ENCODE measurements at regions not wholly inside any gene's neighbourhood (a gene's known extent, or its start where the extent isn't known, plus 50 kb on each side); places are given as distances from the start of the nearest gene placed in this dataset.

DNA sequence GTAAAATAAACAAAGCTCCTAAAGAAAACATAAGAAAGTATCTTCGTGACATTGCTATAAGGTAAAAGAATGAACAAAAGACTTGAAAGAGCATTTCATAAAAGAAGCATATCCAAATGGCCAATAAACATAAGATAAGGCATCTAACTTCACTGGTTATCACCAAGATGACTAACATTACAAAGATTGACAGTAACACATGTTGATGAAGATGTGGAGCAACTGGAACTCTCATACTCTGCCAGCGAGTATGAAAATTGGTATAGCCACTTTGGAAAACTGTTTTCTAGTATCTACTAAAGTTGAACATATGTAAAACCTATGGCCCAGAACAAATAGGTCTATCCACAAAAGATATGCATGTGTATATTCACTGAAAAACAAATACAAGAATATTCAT lies 150.5 kb downstream of the SNX18 start:
- H3K36me3 Mint-ChIP-seq (ENCODE audit: low read depth), result no peaks in the 10 kb centered on the region
- peaks cover 24% of the 10 kb centered on the region for H3K4me1 Mint-ChIP-seq (ENCODE audit: low read depth)
- H3K4me3 Mint-ChIP-seq, result no peak overlapping the region
- POLR2A ChIA-PET, result no interaction called here
- DNase-seq, result no peak
- CTCF ChIA-PET, result no interaction called here
- no peaks in the 10 kb centered on the region for H3K27me3 Mint-ChIP-seq
- peaks cover 1% of the 10 kb centered on the region for H3K9me3 Mint-ChIP-seq
- ATAC-seq, result no peak
- TF ChIP-seq, protein P1, sequence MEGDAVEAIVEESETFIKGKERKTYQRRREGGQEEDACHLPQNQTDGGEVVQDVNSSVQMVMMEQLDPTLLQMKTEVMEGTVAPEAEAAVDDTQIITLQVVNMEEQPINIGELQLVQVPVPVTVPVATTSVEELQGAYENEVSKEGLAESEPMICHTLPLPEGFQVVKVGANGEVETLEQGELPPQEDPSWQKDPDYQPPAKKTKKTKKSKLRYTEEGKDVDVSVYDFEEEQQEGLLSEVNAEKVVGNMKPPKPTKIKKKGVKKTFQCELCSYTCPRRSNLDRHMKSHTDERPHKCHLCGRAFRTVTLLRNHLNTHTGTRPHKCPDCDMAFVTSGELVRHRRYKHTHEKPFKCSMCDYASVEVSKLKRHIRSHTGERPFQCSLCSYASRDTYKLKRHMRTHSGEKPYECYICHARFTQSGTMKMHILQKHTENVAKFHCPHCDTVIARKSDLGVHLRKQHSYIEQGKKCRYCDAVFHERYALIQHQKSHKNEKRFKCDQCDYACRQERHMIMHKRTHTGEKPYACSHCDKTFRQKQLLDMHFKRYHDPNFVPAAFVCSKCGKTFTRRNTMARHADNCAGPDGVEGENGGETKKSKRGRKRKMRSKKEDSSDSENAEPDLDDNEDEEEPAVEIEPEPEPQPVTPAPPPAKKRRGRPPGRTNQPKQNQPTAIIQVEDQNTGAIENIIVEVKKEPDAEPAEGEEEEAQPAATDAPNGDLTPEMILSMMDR (IDR thresholded peaks at IDR 0.05), result no peak
- intact Hi-C loops (cut with micrococcal nuclease), result no loop called here
- H3K27ac Mint-ChIP-seq, result no peak overlapping the region

DNA sequence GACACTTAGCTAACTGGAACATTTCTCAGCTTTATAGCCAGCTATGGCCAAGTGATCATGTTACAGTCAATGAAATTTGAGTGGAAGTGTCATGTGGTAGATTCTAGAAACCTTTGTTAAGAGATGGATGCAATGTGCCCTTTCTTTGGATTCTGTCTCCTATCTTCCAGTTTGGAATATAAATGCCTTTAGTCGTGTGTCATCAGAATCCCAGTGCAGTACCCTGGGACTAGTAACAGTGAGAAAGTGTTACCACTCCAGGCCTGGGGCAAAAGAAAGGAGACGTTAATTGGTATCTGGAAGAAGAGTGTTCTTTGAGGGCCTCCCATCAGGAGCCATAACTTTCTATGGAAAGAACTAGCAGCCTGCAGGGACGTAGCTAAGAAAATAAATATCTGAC lies 149.6 kb downstream of the SNX18 start:
- Mint-ChIP-seq H3K4me3 (no peak overlapping the region), H3K27ac (no peak overlapping the region), H3K9me3 (peaks cover under 1% of the 10 kb centered on the region), H3K36me3 (ENCODE audit: low read depth) (no peaks in the 10 kb centered on the region), H3K4me1 (ENCODE audit: low read depth) (peaks cover 18% of the 10 kb centered on the region), H3K27me3 (no peaks in the 10 kb centered on the region)
- CTCF ChIA-PET, result no interaction called here
- POLR2A ChIA-PET, result no interaction called here
- intact Hi-C loops (cut with micrococcal nuclease), result no loop called here
- DNase-seq (no peak), ATAC-seq (no peak)
- TF ChIP-seq, protein P1 (IDR thresholded peaks at IDR 0.05), result no peak

DNA sequence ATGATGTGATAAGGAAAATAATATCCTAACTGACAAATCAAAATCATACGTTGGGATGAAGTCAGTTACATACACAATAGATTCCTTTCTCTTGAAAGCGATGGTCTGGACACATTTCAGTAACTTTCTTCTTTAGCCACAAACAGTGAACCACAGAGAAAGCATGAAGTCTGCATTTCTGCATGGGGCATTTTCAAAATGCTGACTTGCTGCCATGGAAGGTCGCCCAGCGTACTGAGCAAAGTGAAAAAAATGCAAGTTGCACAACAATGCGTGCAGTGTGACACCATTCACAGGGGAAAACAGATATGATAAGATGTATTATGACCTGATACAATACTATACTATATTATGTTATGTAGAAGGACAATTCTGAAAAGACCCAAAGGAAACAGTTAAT lies 146.3 kb downstream of the SNX18 start:
- intact Hi-C loops (cut with micrococcal nuclease), result no loop called here
- Mint-ChIP-seq H3K27me3 (no peaks in the 10 kb centered on the region), H3K27ac (no peak overlapping the region), H3K4me1 (ENCODE audit: low read depth) (no peaks in the 10 kb centered on the region), H3K36me3 (ENCODE audit: low read depth) (no peaks in the 10 kb centered on the region), H3K9me3 (no peaks in the 10 kb centered on the region), H3K4me3 (no peak overlapping the region)
- ChIA-PET CTCF (no interaction called here), POLR2A (no interaction called here)
- ATAC-seq (no peak), DNase-seq (no peak)
- TF ChIP-seq, protein P1 (IDR thresholded peaks at IDR 0.05), result no peak

DNA sequence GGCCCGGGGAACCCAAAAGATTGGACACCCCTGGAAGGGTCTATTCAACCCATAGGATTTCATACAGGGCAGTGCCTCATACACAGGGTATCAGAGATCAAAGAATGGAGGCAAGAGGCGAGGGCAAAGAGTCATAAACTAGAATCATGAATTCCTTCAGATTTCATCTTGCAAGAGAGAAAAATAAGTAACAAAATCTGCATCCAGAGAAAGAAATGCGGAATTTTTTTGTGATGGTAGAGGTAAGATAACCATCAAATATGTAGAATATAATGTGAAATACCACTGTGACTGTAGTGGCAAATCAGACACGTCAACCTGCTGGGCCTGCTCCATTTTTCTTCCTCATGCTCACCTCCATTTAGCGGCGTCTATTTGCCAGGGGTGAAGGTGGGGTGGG lies 143.6 kb downstream of the SNX18 start:
- ChIA-PET CTCF (interaction anchor here (1.4 kb wide), 1 partner anchor 144 kb away, joined by 4 read pairs; the partner anchor contains the start of gene SNX18), POLR2A (no interaction called here)
- ATAC-seq (no peak), DNase-seq (no peak)
- H3K36me3 Mint-ChIP-seq (ENCODE audit: low read depth), result no peaks in the 10 kb centered on the region
- H3K27me3 Mint-ChIP-seq, result no peaks in the 10 kb centered on the region
- TF ChIP-seq, protein P1 (IDR thresholded peaks at IDR 0.05), result no peak
- no peak overlapping the region for H3K27ac Mint-ChIP-seq
- H3K4me3 Mint-ChIP-seq, result no peak overlapping the region
- H3K9me3 Mint-ChIP-seq, result no peaks in the 10 kb centered on the region
- intact Hi-C loops (cut with micrococcal nuclease), result no loop called here
- peaks cover 1% of the 10 kb centered on the region for H3K4me1 Mint-ChIP-seq (ENCODE audit: low read depth)

DNA sequence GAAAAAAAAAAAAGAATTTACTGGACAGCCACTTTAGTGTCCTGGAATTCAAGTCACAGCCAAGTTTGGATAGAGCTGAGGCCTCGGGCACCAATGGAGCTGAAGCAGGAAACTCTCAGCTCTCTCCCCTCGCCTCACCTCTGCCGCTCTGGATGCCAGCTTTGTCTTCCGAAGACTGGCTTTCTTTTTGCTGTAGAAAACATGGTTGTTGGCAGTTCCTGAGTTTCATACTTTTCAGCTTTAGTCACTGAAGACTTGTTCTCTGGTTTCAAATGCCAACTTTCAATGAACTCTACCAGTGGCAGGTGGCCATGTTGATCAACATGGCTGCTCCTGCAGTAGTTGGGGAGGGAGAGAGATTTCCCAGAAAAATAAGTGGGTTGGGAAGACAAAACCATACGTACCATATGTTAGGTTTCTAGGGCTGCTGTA lies 142.2 kb downstream of the SNX18 start:
- Mint-ChIP-seq H3K4me3 (no peak overlapping the region), H3K4me1 (ENCODE audit: low read depth) (peaks cover 8% of the 10 kb centered on the region), H3K27ac (no peak overlapping the region), H3K9me3 (no peaks in the 10 kb centered on the region), H3K27me3 (no peaks in the 10 kb centered on the region), H3K36me3 (ENCODE audit: low read depth) (no peaks in the 10 kb centered on the region)
- ATAC-seq (no peak), DNase-seq (no peak)
- intact Hi-C loops (cut with micrococcal nuclease), result no loop called here
- ChIA-PET CTCF (interaction anchor here (1.1 kb wide), 1 partner anchor 33 kb away, joined by 3 read pairs; no protein-coding TSS in a partner anchor), POLR2A (interaction anchor here (0.9 kb wide), 1 partner anchor 10 kb away, joined by 3 read pairs; no protein-coding TSS in a partner anchor)
- TF ChIP-seq, protein P1 (IDR thresholded peaks at IDR 0.05), result no peak

Measured in activated CD8-positive, alpha-beta T cell treated with anti-CD3 and anti-CD28 coated beads for 36 hours (primary cell).